LoVo (cell line): ENCODE measurements at regions not wholly inside any gene's neighbourhood (a gene's known extent, or its start where the extent isn't known, plus 50 kb on each side); places are given as distances from the start of the nearest gene placed in this dataset.
"Not testable (repeated sequence)": the region's sequence is repeated elsewhere in the genome, so short reads cannot be mapped to it uniquely, and the experiment has no call there.

ENCODE experiments used
- DNase-seq: peaks from one replicate; pipeline ENCODE4 v3.0.0-alpha.2; 2016; ENCODE audit warnings: low spot score

DNA sequence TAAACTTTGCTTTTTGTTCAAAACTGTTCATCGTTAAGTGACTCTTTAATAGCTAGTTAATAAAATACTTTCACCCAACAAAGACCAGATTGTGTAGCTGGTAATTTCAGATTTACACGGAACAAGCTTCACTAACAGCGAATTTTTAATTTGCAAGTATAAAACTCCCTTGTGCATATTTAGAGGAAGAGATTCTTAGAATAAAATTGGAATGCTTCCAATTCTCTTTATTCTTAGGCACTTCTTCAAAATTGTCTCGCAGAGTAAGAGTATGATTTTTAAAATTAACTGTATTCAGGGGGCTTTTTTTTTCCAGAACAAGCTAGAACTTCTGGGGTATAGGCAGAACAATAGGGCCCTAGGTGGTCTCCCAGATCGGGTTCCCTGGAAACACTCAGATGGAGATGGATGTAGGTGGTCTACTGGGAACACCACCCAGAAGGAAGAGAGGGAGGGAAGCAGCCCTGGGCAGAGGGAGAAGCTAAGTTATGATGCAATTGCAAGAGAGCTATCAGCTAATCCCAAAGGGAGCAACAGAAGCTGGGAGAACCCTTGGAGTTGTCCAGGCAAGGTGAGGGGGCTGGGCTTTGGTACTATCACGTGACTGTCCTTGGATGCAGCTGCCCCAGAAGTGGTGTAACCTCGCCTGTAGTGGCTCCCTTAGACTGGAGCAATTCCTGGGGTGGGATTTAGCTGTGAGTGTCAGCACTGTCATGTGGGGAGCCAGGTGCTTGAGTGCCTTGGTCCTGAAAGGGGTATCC is 151.7 kb upstream of the ASB18 start:
- no peak for DNase-seq

DNA sequence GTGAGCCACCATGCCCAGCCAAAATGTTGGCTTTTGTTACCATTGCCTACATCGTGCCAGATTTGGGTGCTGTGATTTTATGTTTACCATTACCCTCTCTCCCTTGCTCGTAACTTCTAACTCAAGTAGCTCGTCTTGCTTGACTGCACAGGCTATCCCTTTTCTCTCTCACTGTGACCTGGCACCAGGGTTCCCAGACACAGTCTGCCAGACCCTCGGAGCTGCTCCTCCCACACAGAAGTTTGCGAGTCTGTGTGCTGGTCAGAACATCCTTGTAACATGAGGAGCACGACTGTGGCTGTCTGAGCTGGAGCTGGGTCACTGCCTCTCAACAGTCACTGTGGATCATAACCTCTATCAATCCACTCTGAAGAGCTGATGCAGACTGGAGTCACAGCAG is 152.5 kb upstream of the ACKR3 start:
- DNase-seq, result no peak

DNA sequence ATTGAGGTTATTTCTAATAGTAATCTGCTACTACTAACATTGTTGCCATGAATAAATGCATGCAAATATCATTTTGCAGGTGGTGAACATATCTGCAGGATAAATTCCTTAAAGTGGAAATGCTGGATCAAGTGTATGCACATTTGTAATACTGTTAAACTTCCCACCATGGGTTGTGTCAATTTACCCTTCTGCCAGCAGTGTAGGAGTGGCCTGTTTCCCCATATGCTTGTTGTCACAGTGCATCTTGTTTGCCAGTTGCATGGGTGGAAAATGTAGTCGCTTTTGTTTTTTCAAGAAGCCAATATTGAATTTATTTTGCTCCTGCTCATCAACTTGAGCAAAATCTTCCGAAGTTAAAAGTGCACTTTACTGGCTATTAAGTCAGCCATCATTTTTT is 139.0 kb upstream of the ACKR3 start:
- no peak for DNase-seq

DNA sequence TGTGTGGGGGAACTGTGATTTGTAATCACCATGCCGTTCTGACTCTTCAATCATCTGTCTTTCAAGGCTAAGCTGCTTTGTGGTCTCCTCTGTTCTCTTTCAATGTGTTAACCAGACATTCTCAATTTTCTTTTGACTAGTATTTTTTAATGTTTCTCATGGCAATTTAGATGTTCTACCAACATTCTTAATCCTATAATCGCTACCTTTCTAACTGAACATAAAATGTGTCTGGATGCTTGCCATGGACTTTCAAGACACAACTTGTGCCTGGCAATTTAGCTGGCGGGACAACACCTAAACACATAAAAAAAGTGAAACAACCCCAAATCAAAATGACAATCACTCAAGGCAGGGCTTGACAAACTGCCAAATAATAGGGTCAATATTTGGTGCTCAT is 135.0 kb upstream of the ACKR3 start:
- DNase-seq, result no peak

DNA sequence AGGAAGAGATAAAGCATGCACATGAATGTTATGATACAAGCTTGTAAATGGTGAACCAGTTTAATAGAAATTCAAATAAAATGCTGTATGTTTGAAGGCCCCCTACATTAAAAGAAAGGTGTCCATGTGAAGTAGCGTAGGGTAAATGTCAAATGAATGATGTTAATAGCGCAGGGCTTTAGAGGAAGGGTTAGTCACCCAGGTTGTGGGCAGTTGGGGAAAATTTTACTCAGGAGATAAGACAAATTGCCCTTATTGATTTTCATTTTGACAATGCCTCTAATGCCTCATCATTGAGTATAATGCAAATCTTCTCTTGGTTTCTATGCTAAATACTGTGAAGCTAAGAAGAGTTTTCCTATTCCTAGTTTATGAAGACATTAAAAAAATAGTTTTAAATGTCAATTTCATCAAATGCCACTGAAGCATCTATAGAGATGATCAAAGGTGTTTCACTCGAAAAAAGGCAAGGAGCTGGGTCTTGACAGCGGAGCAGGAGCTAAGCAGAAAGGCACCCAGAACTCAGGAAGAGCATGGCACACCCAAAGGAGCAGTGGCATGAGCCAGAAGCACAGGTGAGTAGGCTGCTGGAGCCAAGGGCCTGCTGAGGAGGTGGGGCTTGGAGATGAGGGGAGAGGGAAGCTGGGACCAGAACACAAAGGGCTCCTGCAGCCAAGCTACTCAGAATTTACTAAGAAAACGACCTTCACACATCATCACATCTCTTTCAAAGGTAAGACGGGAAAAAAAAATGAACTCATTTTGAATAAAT is 129.3 kb upstream of the ACKR3 start:
- no peak for DNase-seq

DNA sequence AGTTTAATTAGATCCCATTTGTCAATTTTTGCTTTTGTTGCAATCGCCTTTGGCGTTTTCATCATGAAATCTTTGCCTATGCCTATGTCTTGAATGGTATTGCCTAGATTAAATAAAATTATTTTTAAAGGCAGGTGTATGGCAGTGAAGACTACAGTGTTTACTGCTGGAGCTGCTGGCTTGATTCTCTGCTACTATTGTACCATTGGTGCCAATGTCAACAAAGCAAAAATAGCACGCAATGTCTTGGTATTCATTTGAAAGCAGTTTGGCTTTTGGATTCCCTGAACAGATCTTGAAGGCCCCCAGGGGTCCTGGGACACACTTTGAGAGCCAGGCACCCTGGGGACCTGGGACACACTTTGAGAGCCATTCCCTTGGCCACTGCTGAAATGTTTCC is 125.4 kb upstream of the ACKR3 start:
- DNase-seq, result no peak

DNA sequence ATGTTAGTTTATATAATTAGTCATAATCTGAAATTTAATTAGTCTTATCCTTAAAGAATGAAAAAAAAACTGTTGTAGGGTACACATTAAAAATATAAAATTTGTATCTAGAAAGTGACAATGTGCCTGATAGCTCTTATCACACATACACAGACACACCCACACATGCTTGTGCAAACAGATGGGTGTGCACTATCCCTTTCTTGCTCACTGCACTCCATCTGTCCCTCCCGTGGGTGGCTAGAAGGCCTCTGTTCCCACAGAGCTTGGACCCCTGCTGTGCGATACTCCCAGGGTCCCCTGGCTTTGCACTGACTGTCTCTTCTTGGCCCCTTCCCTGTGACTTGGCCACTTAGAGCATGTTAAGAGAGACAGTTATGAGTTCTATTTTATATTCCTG is 123.9 kb upstream of the ACKR3 start:
- no peak for DNase-seq

DNA sequence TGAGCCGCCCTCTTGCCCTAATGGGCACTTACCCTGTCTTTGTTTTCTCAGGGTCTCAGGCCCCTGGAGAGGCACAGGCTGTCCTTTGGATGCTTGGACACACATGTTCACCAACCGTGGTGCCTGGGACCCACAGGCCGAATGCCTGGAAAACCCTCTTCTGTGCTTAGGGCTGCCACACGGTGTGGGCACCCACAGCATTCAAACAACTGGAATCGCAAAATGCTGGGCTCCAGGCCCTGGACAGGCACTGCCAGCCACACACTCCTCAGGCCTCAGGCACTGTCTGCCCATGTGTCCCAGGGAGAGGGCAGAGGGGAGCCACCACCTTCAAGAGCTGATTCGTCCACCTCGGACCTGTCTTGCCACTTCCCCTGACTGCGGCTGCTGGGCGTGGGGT is 123.1 kb upstream of the ACKR3 start:
- no peak for DNase-seq

DNA sequence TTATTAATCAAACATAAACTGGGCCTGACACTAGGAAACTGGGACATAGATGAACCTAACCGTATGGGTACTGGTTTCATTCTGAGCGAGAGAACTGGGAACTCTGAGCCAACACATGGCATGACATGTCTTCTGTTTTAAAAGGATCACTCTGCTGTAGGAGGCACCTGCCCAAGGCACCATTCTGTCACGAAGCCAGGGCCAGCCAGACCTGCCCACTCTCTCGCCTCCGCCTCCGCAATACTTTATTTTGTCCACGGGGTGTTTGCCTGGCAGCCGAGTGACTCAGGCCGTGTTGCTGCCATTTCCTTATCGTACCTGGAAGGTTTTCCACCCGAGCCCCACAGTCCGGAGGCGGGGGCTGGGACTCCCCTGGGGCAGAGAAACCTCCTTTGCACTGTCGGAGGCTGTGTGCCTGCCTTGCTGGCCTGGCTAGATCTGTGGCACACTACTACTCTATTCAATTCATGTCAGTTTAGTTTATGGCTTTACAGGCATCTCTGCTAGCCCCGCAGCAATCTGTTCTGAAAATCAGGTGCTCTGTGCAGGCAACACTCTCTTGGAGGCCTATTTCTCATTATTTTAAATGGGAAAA is 120.4 kb upstream of the ACKR3 start:
- no peak for DNase-seq

DNA sequence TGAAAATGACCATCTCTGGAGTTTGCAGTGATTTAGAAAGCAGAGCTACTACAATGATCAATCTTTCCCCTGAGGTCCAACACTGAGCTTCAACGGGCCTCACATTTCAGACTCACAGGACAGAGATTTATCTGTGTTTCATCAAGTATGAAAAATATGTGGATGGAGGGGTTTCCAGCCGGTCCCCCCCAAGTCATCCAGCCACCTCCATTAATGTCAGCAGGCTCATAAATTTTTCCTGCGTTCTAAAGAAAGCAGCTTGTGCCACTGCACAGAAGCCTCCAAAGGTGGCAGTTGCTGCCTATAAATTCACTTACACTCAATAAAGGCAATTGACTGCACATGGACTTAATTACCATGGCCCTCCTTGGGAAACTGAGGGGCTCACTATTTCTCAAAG is 117.4 kb upstream of the ACKR3 start:
- no peak for DNase-seq

DNA sequence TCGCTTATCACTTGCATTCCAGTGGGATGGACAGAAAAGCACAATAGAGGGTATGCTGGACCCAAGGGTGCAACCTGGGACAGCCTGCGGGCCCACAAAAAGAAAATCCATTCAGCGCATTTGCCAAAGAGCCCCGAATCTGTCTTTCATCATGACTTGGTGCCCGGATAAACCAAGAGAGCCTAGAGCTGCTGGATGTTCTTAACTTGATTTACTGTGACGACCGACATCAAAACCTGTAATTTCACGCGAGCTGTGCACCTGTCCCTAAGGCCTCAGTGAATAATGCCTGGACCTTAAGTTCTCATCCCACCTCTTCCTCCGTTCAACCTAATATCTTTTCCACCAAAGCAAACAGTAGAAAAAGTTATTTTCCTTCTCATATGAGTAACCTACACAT is 115.5 kb upstream of the ACKR3 start:
- DNase-seq, result no peak

DNA sequence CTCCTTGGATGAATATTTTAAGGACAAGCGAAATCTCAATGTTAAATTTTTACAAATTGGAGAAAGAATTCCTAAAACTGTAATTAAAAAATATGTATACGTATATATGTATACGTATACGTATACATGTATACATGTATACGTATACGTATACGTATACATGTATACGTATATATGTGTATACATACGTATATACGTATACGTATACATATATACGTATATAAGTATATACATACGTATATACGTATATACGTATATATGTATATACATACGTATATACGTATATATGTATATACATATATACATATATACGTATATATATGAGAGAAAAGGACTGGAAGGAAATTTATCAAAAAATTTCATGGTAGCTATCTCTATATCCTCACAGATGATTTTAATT is 110.2 kb upstream of the ACKR3 start:
- no peak for DNase-seq

DNA sequence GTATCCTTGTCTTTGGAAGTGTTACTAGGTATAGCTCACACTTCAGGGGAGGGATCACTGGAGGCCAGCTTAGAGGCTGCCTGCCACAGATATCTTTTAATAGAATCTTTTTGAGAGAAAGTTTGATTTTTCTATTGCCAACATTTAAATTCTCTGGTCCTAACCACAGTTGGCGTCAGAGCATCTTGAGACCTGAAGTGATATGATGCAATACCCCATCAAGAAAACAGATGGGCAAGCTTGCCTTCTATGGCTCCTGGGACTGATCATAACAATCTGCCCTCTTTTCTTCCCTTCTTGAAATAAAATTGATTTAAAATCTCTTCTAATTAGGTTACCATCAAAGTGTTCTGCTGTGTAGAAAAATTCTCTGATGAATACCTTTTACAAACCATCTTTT is 105.5 kb upstream of the ACKR3 start:
- no peak for DNase-seq

DNA sequence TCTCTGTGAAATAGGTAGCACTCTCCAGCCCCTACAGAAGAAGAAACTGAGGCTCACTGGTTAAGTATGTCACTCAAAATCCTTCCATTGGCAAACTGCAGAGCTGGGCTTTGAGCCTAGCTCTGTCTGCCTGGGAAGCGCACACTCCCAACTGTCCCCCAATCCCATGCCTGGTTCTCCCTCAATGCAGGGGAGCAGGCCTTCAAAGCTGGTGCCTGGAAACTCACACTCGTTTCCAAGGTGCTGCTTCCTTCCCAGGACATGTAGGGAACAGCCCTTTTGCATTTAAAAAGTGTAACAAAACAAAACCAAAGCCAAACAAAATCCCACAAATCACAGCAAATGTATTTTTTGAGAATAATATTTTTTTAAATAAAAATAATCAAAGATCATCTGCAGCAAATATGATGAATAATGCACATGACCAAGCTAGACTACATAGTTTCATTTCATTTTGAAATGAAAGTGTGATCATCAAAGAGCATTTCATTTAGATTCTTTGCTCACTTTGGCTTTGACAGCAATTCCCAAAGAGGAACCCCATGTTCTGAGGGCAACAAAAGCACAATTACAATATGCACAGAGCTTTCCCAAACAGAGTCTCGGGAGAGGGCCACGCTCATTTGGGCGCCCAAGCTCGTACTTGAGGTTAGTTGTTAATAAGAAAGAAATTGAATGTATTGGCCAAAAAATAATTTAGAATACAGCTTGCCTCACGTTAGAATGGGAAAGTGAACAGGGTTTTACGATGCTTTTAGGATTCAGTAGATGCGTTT is 96.7 kb upstream of the ACKR3 start:
- no peak for DNase-seq

DNA sequence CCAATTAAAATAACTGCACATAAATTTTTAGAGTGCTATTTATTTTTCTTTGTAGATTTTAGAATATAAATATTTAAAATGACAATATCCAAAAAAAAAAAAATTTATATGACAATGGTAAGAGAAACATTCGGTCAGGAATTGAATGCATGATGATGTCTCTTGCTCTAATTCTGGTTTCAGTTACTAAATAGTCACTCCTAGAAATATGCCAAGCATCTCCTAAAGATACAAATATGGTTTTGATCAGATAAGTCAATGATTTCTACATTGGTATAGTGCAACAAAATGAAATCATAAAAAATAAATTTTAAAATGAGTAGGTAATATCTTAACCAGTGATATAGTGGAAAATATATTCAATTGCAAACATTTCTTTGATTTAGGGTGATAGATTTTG is 95.9 kb upstream of the ACKR3 start:
- no peak for DNase-seq

DNA sequence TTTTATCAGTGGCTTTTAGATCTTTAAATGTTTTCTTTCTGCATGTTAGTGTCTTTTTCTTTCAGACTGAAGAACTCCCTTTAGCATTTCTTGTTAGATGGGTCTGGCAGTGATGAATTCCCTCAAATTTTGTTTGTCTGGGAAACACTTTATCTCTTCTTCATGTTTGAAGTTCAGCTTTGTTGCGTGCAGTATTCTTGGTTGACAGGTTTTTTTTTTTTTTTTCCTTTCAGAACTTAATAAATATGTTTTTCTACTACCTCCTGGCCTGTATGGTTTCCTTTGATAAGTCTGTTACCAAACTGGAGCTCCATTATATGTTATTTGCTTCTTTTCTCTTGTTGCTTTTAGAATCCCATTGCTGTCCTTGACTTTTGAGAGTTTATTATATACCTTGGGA is 89.8 kb upstream of the ACKR3 start:
- DNase-seq, result no peak

DNA sequence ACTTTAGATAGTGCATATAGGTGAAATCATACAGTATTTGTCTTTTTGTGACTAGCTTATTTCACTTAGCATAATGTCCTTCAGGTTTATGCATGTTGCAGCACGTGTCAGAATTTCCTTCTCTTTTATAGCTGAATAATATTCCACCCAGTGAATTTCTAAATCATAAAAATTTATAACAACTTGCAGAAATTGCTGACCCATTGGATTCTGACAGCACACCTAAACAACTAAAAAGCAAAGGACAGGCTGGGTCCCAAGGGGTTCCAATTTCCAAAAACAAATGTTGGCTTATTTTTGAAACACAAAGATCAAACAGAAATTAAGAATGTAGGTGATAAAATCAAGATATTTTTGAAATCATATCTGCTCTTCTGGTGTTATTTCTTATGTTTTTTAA is 86.5 kb upstream of the ACKR3 start:
- DNase-seq, result no peak

DNA sequence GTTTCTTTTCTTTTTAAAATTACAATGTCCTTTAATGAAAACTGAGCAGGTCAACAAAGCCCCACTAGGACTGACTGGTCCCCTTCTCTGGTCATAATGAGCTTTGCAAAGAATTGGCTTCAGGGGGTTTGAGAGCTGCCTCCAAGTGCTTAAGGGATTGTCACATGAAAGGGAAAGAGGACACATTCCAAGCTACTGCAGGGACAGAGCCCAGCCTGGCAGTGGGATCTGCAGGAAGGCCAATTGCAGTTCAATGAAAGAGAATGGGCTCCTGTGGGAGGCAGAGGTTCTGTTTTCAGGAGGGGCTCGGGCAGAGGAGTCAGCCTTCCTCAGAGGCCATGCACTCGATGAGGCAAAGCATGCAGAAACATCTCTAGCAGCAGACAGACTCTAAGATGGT is 84.1 kb upstream of the ACKR3 start:
- no peak for DNase-seq

DNA sequence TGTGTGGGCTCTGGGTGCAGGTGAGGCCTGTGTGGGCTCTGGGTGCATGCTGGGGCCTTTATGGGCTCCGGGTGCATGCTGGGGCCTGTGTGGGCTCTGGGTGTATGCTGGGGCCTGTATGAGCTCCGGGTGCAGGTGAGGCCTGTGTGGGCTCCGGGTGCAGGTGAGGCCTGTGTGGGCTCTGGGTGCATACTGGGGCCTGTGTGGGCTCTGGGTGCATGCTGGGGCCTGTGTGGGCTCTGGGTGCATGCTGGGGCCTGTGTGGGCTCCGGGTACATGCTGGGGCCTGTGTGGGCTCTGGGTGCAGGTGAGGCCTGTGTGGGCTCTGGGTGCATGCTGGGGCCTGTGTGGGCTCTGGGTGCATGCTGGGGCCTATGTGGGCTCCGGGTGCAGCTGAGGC is 80.5 kb upstream of the ACKR3 start:
- not testable (repeated sequence) for DNase-seq

DNA sequence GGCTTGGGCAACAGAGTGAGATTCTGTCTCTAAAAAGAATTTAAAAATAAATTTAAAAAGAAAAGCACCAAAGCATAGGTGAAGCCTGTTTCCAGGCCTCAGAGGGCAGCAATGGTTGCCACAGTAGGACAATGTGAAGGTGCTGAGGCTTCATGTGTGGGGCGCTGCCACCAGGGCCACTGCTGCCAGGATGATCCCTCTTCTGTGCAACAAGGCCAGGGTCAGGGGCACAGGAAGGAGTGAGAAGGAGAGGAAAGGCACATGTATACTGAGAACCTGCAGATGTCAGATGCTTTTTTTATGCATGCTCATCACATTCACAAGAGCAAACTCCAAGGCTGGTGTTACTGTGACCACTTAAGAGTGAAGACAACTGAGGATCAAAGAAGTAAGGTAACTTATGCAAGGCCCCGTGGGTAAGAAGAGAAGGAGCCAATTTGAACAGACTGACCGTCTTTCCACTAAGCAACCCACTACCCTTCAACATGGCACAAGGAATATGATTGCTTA is 79.7 kb upstream of the ACKR3 start:
- no peak for DNase-seq

DNA sequence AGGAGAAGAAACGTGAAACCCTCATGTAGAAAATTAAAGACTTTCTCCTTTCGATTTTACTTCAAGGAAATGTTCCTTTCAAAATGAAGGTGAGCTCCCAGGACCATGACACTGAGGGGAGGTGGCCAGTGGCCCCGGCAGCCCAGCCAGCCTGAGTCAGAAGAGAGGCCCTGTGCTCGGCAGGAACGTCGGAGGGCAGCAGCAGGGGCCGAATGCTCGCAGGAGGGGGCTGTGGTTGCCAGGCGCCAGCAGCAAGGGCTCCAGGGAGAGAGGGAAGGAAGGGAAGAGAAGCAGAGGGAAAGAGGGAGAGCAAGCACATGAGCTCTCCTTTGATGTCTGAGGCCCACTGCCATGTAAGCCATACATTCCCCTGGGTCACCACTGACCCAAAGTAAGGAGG is 73.3 kb upstream of the ACKR3 start:
- DNase-seq, result no peak

DNA sequence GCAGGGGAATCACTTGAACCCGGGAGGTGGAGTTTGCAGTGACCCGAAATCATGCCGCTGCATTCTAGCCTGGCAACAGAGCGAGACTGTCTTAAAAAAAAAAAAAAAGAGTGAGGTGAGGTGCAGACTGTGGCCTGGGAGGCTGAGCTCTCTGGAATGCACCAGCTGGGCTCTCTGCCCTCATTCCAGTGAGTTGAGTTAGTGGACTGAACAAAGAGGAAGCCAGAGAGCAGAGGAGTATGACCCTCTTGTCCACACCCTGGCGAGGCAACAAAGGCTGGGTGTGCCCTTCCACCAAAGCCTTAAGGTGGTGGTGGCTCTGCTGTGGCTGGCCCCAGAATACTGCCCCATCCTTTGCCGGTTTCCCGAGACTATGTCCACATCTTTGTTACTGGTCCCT is 71.3 kb upstream of the ACKR3 start:
- DNase-seq, result peak; percentile 18
